DMS 273 (cell line): ENCODE measurements at regions not wholly inside any gene's neighbourhood (a gene's known extent, or its start where the extent isn't known, plus 50 kb on each side); places are given as distances from the start of the nearest gene placed in this dataset.

Experiments used
- DNase-seq: peaks from one replicate; lab custom pipeline; 2025; ENCODE audit not compliant: unreplicated experiment; lab: John Stamatoyannopoulos, UW

- no peak for DNase-seq
Observed at GRCh38 chr11:15794361-15795150, 561.8 kb downstream of the SOX6 start.

- DNase-seq, result no peak
Observed at GRCh38 chr11:15795378-15795777, 561.0 kb downstream of the SOX6 start.

GRCh38 chr11:15800111-15800800 lies 556.1 kb downstream of the SOX6 start:
- DNase-seq, result peak; percentile 8

- DNase-seq, result no peak
Observed at GRCh38 chr11:15801126-15801525, 555.2 kb downstream of the SOX6 start.

GRCh38 chr11:15801616-15802015 lies 554.7 kb downstream of the SOX6 start:
- DNase-seq, result no peak

- no peak for DNase-seq
Observed at GRCh38 chr11:15805726-15806125, 550.6 kb downstream of the SOX6 start.

- no peak for DNase-seq
Observed at GRCh38 chr11:15806217-15806616, 550.1 kb downstream of the SOX6 start.

GRCh38 chr11:15807827-15808226 lies 548.5 kb downstream of the SOX6 start:
- DNase-seq, result no peak

GRCh38 chr11:15810082-15810481 lies 546.3 kb downstream of the SOX6 start:
- DNase-seq, result no peak

GRCh38 chr11:15810525-15810924 lies 545.8 kb downstream of the SOX6 start:
- DNase-seq, result no peak

- peak; percentile 27 for DNase-seq
Observed at GRCh38 chr11:15815246-15816195, 540.8 kb downstream of the SOX6 start.

- DNase-seq, result peak; percentile 25
Observed at GRCh38 chr11:15816260-15816871, 540.0 kb downstream of the SOX6 start.

GRCh38 chr11:15817001-15817400 lies 539.3 kb downstream of the SOX6 start:
- DNase-seq, result no peak

- DNase-seq, result no peak
Observed at GRCh38 chr11:15818132-15818842, 538.1 kb downstream of the SOX6 start.

- DNase-seq, result peak; percentile 63
Observed at GRCh38 chr11:15819679-15820286, 536.6 kb downstream of the SOX6 start.

- DNase-seq, result no peak
Observed at GRCh38 chr11:15821451-15821850, 534.9 kb downstream of the SOX6 start.

- DNase-seq, result no peak
Observed at GRCh38 chr11:15824060-15824459, 532.3 kb downstream of the SOX6 start.

GRCh38 chr11:15825976-15826650 lies 530.2 kb downstream of the SOX6 start:
- no peak for DNase-seq

GRCh38 chr11:15826826-15827225 lies 529.5 kb downstream of the SOX6 start:
- DNase-seq, result peak; percentile 51
